Right ventricle myocardium superior (tissue), 1 donor: ENCODE measurements at regions not wholly inside any gene's neighbourhood (a gene's known extent, or its start where the extent isn't known, plus 50 kb on each side); places are given as distances from the start of the nearest gene placed in this dataset.
"Not testable (repeated sequence)": the region's sequence is repeated elsewhere in the genome, so short reads cannot be mapped to it uniquely, and the experiment has no call there.

Source experiments
- ATAC-seq: fragments of 200-7000 bp; cut with Tn5 transposase; one replicate; pipeline ENCODE4 v1.9.1; 2020; ENCODE audit warnings: mild to moderate bottlenecking; ENCODE audit not compliant: poor library complexity
- DNase-seq: peaks from one replicate; pipeline ENCODE4 v3.0.0-alpha.2; 2020
- intact Hi-C: fragments of 100-400 bp; cut with DNase I; formaldehyde crosslinking; loops from one replicate; pipeline ENCODE4 v1.11.2; 2022
- donor health status: DM: no; HTN: yes; CAD: no; lungs with severe emphysema.

DNA sequence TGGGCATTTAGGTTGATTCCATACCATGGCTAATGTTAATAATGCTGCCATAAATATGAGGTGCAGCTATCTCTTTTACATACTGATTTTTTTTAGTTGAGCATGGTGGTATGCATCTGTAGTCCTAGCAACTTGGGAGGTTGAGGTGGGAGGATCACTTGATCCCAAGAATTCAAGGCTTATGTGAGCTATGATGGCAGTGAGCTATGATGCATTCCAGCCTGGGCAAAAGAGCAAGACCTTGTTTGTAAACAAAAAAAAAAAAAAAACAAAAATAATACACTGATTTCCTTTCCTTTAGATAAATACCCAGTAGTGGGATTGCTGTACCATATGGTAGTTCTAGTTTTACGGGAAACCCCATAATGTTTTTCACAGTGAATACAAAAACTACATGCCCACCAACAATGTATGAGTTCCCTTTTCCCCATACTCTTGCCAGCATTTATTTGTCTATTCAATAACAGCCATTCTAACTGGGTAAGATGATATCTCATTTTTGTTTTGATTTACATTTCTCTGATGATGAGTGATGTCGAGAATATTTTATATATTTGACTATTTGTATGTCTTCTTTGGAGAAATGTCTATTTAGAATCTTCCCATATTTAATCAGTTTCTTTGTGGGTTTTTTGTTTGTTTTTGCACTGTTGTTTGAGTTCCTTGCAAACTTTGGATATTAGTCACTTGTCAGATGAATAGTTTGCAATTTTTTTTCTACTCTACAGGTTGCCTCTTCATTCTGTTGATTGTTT, 281.0 kb upstream of the KYNU start:
- intact Hi-C loops: no loop called here
- DNase-seq: no peak
- ATAC-seq: no peak

DNA sequence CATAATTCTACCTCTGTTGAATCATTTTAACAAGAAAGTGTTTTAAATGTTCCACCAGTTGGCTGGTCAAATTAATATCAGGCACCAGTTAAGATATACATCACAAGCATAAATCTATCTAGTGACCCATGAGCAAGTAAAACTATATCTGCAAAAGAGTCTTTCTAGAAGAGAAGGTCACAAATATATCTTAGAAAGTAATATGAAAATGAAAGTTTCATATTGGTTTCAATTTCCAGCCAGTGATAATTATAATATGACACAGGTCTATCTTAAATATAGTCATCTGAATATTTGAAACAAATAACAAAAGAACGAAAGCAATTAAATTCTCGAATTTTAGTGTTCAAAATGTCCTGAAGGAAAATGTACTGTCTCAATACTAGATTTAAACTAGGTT, 282.5 kb upstream of the KYNU start:
- intact Hi-C loops: no loop called here
- DNase-seq: no peak
- ATAC-seq: no peak

DNA sequence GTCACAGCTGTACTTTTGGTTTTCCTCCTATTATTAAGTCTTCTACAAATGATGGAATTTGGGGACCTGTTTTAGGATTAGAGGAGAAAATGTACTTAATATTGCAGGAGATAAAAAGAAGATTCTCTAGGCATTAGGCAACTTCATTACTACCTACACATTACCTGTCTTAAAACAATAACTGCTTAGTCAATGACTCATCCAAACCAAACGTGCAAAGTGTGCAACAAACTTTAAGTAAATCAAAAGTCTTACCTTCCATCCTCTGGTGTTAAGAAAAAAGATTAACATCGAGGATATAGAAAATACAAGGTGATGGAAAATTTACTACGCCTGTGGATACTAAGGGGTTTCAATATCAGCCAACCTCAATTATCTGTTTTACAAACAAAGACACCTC, 285.3 kb upstream of the KYNU start:
- ATAC-seq (no peak), DNase-seq (no peak)
- intact Hi-C loops: no loop called here

DNA sequence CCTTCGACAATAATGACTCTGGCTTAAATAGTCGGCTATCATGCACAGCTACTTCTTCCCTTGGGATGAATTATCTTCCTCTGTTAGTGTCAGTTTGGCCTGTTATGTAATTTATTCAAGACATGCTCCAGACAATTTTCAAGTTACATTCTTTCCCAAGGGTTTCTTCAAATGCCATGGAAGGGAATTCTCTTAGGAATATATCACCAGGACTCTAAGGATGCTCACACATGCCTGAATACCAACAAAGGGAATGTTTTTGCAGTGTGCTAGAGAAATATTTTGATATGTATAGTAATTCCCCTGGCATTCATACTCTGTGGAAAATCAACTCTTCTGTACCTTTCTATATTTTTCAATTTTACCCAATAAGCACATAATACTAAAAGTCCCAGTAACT, 286.0 kb upstream of the KYNU start:
- intact Hi-C loops: no loop called here
- ATAC-seq: no peak
- DNase-seq: no peak

DNA sequence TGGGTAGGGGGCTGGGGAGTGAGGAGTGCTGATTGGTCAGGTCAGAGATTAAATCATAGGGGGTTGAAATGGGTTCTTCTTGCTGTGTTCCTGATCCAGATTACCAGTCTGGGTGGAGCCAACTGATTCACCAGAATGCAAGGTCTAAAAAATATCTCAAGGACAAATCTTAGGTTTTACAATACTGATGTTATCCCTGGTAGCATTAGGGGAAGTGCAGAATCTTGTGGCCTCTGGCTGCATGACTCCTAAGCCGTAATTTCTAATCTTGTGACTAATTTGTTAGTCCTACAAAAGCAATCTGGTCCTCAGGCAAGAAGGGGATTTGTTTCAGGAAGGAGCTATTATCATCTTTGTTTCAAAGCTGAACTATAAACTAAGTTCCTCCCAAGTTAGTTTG, 289.2 kb upstream of the KYNU start:
- intact Hi-C loops: no loop called here
- DNase-seq (no peak), ATAC-seq (no peak)

DNA sequence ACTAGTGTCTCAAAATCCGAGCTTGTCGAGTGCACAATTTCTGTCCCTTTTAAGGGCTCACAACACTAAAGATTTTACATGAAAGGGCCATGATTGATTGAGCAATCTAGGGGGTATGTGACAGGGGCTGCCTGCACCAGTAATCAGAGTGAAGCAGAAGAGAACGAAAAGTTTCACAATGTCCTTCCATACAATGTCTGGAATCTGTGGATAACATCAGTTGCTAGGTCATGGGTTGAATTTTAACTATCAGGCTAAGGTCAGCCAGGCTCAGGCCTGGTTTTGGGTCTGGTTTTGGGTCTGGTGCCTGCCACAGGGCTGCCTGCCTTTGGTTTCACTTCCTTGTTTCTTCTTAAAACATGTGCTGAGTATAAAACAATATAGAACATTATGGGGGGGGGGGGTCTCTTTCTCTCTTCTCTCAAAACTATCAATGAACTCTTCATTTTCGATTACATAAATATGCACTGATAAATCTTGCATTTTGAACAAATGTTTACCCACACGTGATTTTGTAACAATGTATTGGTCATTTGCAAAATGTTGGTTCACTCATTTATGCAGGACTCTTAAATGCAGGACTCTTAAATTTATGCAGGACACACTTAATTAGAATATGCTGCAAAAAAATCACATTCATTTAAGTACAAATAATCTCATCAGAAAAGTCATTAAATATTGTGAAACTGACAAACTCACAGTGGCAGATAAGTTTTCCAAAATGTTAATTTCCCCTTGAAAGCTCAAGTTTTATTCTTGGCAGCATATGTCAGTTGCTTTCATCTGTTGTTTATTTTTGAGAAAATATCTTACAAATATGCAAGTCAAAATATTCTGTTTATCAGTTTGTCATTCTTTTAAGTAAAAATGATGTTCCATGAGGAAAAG, 290.5 kb upstream of the KYNU start:
- no peak for DNase-seq
- intact Hi-C loops: no loop called here
- no peak for ATAC-seq

- no peak for ATAC-seq
- intact Hi-C loops: no loop called here
Measured at GRCh38 chr2:142585785-142586184, 291.7 kb upstream of the KYNU start.

GRCh38 chr2:142582317-142582716, 295.1 kb upstream of the KYNU start:
- DNase-seq (no peak), ATAC-seq (no peak)
- intact Hi-C loops: no loop called here

More at GRCh38 chr2:142585785-142586184, 291.7 kb upstream of the KYNU start:
- no peak for DNase-seq

DNA sequence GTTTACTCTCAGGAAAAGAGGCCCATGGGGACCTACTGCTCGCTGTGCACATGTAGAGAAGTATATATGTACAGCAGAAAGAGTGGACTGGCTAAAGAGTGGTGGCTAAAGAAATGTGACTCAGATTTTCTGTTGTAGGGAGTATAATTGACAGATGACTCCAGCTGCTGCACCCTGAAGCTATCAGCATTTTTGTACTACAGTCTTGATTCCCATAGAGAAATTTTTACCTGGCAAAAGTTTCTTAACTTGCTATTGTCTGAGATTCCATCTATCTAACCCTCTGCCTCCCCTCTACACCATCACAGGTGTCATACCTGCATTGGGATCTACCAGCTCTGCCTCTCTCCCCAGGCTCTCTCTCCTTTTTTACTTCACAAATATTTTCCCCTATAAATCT, 296.0 kb upstream of the KYNU start:
- ATAC-seq (no peak), DNase-seq (no peak)
- intact Hi-C loops: no loop called here

- DNase-seq (no peak), ATAC-seq (no peak)
- intact Hi-C loops: no loop called here
Measured at GRCh38 chr2:142580691-142581090, 296.8 kb upstream of the KYNU start.

DNA sequence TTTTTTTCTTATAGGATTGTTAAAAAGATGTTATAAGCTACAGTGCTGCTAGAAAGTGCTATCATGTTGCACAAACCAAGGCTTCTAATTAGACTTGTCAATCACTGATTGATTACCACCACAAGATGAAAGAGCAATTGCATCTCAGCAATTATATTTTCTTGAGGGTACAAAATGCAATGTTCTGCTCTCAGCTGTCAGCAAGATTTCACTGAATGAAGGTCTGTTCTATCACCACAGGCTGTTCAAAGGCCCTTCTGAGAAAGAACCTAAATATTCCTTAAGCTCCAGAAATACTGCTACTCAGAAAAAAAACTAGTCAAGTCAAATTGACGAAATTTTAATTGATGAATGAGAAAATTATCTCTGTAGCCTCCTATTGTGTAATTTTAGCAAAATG, 301.9 kb upstream of the KYNU start:
- no peak for DNase-seq
- no peak for ATAC-seq
- intact Hi-C loops: no loop called here

GRCh38 chr2:142574388-142574787, 303.1 kb upstream of the KYNU start:
- DNase-seq (no peak), ATAC-seq (no peak)
- intact Hi-C loops: no loop called here

- intact Hi-C loops: no loop called here
- no peak for DNase-seq
- ATAC-seq: no peak
Measured at GRCh38 chr2:142572346-142573132, 304.9 kb upstream of the KYNU start.

GRCh38 chr2:142571934-142572333, 305.5 kb upstream of the KYNU start:
- intact Hi-C loops: no loop called here
- ATAC-seq (no peak), DNase-seq (no peak)

DNA sequence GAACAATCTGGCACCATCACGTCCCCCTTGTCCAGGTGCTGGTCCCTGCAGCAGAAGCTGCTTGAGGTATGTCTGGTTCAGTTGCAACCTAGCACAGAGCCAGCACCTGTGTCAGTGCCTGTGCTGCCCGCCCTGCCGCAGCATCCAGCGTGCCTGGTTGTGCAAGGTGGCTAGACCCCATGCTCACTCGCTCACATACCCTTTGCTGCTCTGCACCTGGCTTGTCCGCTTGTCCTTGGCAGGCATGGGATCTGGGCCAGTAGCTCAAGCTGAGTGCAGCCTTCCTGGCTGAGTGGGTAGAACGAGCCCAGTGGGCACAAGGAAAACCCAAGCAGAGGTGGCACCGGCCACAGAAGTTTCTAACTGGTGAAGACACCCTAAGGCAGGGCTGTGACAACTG, 314.6 kb upstream of the KYNU start:
- ATAC-seq (no peak), DNase-seq (peak; percentile 26)
- intact Hi-C loops: no loop called here

DNA sequence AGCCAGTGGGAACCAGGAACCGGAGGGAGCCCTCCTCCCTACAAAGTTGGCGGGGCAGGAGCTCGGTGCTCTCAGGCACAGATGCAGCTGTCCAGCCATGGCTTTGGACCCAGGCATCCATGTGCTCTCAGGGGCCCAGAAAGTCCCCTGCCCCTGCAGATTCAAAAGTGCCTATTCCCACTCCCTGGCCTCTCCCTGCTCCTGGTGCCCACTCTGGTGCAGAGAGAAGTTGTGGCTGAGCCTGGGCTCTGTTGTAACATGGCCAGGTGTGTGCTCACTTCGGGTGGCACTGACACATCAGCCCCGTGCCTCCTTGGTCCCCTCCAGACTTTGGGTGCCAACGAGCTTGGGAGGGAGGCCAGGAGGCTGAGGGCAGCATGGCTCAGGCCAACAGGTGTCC, 315.8 kb upstream of the KYNU start:
- intact Hi-C loops: no loop called here
- ATAC-seq: no peak
- DNase-seq: no peak

DNA sequence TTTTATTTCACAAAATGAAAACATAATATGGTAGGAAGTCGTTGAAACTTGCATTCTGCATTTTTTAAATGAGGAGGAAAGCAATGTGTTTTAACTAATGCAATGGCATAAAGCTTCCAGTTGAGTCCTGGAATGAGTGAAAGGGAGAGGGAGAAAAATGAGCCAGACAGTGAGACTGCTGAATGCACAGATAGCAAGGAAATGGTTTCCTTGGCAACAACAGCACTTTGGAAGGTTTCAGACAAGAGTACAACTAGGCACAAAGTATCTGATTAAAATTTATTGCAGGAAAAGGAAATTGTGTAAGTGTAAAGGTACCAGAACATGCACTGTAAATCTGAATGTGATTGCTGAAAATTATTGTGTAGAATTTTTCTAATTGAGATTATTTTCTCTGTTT, 320.1 kb upstream of the KYNU start:
- ATAC-seq (no peak), DNase-seq (no peak)
- intact Hi-C loops: no loop called here

- DNase-seq, ATAC-seq, intact Hi-C loops: not testable (repeated sequence)
Measured at GRCh38 chr2:142545999-142546398, 331.5 kb upstream of the KYNU start.

DNA sequence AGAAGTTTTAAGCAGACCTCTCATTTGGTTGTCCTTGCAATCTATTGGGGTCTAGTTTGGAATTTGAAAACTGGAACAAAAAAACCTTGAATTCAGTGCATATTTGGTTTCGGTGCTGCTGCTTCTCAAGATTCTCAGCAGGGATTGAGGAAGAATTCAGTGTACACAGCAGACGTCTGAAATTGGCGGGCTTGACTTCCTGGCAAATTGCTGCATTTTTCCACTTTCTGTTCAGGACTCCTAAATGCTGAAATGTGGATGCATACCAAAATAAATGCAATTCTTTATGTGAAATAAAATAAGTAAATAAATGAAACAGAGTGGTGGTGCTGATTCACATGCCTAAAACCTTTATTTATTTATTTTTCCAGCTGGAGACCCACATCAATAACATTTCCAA, 332.4 kb upstream of the KYNU start:
- DNase-seq: no peak
- ATAC-seq: no peak
- intact Hi-C loops: no loop called here
